Endothelial cell of umbilical vein (primary cell): ENCODE measurements at regions not wholly inside any gene's neighbourhood (a gene's known extent, or its start where the extent isn't known, plus 50 kb on each side); places are given as distances from the start of the nearest gene placed in this dataset.
A peak's percentile ranks its signal among the peaks of the same experiment; 100 is the strongest.

Source experiments
- BruUV-seq: library from RNA; stranded (reverse); fragments of 400-500 nt; replicated peaks from 2 replicates; lab custom pipeline; 2021; lab: Mats Ljungman, UMichigan
- CTCF ChIA-PET: fragments of 300-600, 350-600 bp; sonication (Branson Sonifier 250); formaldehyde crosslinking; loops from one replicate; lab custom pipeline; 2021; ENCODE audit warnings: antibody characterized with exemption, inconsistent platforms; lab: Charles Lee
- POLR2A ChIA-PET: fragments of 300-600, 350-600 bp; sonication (Branson Sonifier 250); formaldehyde crosslinking; loops from one replicate; lab custom pipeline; 2021; ENCODE audit warnings: antibody characterized with exemption, inconsistent platforms; lab: Charles Lee
- DNase-seq: peaks from one replicate; pipeline ENCODE4 v3.0.0-alpha.2; 2011; ENCODE audit warnings: low read depth, low spot score
- FAIRE-seq: peaks from 2 replicates; lab custom pipeline; 2011; peaks lifted over from hg19 to GRCh38; lab: Jason Lieb, UNC
- H2AFZ ChIP-seq: 2 replicates; pipeline ENCODE4 v1.6.0; 2012; ENCODE audit warnings: low read depth, low read length, control low read depth, inconsistent platforms
- H3K27ac ChIP-seq: 2 replicates; pipeline ENCODE4 v1.5.1; 2011; ENCODE audit warnings: low read depth, mild to moderate bottlenecking, control low read depth, low read length, moderate library complexity; ENCODE audit not compliant: insufficient read depth
- H3K27me3 ChIP-seq, 2 experiments: 2 replicates each; pipeline versions ENCODE4 v1.6.0 to v1.6.1; 2011; ENCODE audit warnings: low read length in 2 of 2, mixed read lengths in 1 of 2; ENCODE audit not compliant: control insufficient read depth in 2 of 2, insufficient read depth in 2 of 2
- H3K36me3 ChIP-seq, 2 experiments: 2 replicates in 1 of 2; 3 replicates in 1 of 2; pipeline ENCODE4 v1.5.1; 2011; ENCODE audit warnings: low read length in 2 of 2, mild to moderate bottlenecking in 1 of 2, moderate library complexity in 1 of 2; ENCODE audit not compliant: control insufficient read depth in 2 of 2, insufficient read depth in 2 of 2; ENCODE audit errors: extremely low read depth in 1 of 2
- H3K4me1 ChIP-seq: 3 replicates; pipeline ENCODE4 v1.5.1; 2011; ENCODE audit warnings: mild to moderate bottlenecking, low read length; ENCODE audit not compliant: control insufficient read depth, insufficient read depth; ENCODE audit errors: extremely low read depth
- H3K4me2 ChIP-seq: 2 replicates; pipeline ENCODE4 v1.6.1; 2011; ENCODE audit warnings: low read length, control low read depth, mixed read lengths; ENCODE audit not compliant: insufficient read depth
- H3K4me3 ChIP-seq, 3 experiments: fragments of 200-600 bp in 1 of 3; sonication (generic), shearing (Covaris generic) in 1 of 3; replicated peaks in 1 of 3; 2 replicates each; pipeline ENCODE4 v1.5.1; 2011 to 2016; ENCODE audit warnings: control low read depth in 3 of 3, low read length in 3 of 3, mild to moderate bottlenecking in 2 of 3, inconsistent platforms in 1 of 3, low read depth in 1 of 3, moderate library complexity in 1 of 3; ENCODE audit not compliant: insufficient read depth in 1 of 3
- H3K79me2 ChIP-seq: 2 replicates; pipeline ENCODE4 v1.6.0; 2012; ENCODE audit warnings: low read length, inconsistent platforms; ENCODE audit not compliant: control insufficient read depth, insufficient read depth
- H3K9ac ChIP-seq: replicated peaks from 2 replicates; pipeline ENCODE3; 2011; ENCODE audit warnings: low read length, control low read depth; ENCODE audit not compliant: insufficient read depth; ENCODE audit errors: extremely low read depth
- H3K9me1 ChIP-seq: replicated peaks from 3 replicates; pipeline ENCODE4 v1.6.0; 2011; ENCODE audit warnings: mild to moderate bottlenecking, low read length; ENCODE audit not compliant: control insufficient read depth, insufficient read depth; ENCODE audit errors: extremely low read depth
- H3K9me3 ChIP-seq: replicated peaks from 2 replicates; pipeline ENCODE4 v1.5.1; 2012; ENCODE audit warnings: low read length, inconsistent platforms; ENCODE audit not compliant: control insufficient read depth, insufficient read depth
- H4K20me1 ChIP-seq: replicated peaks from 2 replicates; pipeline ENCODE3; 2011; ENCODE audit warnings: mild to moderate bottlenecking, low read length; ENCODE audit not compliant: control insufficient read depth, insufficient read depth; ENCODE audit errors: extremely low read depth
- EZH2 ChIP-seq: IDR thresholded peaks from 2 replicates; pipeline ENCODE4 v1.6.1; 2012; ENCODE audit warnings: borderline replicate concordance, low read depth, mild to moderate bottlenecking, moderate library complexity, low read length, inconsistent platforms; ENCODE audit not compliant: severe bottlenecking
- FOS ChIP-seq: IDR thresholded peaks from 2 replicates; pipeline ENCODE4 v1.6.1; 2011; ENCODE audit warnings: mild to moderate bottlenecking, low read length, moderate library complexity, borderline replicate concordance; ENCODE audit not compliant: insufficient read depth
- GATA2 ChIP-seq: IDR thresholded peaks from 2 replicates; pipeline ENCODE4 v1.7.0; 2011; ENCODE audit warnings: low read depth, mild to moderate bottlenecking, moderate library complexity, mixed read lengths, low read length; ENCODE audit not compliant: insufficient read length, insufficient read depth
- JUN ChIP-seq: IDR thresholded peaks from 2 replicates; pipeline ENCODE4 v1.6.1; 2011; ENCODE audit warnings: borderline replicate concordance, low read depth; ENCODE audit not compliant: insufficient read length, insufficient read depth
- MYC ChIP-seq: IDR thresholded peaks from one replicate; pipeline ENCODE4 v1.6.1; 2011; ENCODE audit warnings: mild to moderate bottlenecking, low read depth, low read length
- POLR2A ChIP-seq: IDR thresholded peaks from 2 replicates; pipeline ENCODE4 v1.6.1; 2012; ENCODE audit warnings: low read depth, mild to moderate bottlenecking, control low read depth, low read length
- POLR2AphosphoS5 ChIP-seq: IDR thresholded peaks from 2 replicates; pipeline ENCODE4 v1.6.1; 2012; ENCODE audit warnings: low read depth, mild to moderate bottlenecking, control low read depth, low read length, moderate library complexity; ENCODE audit not compliant: insufficient read depth
- dilution Hi-C: fragments of 300-500 bp; cut with MboI; formaldehyde crosslinking; loops from one replicate; pipeline ENCODE4 v1.15.0; 2019; ENCODE audit warnings: low sequenced_read_pairs; ENCODE audit not compliant: extremely low pct_ligation_motif_present
- intact Hi-C: fragments of 100-400 bp; cut with micrococcal nuclease; formaldehyde crosslinking; loops from one replicate; pipeline ENCODE4 v1.10.0; 2022
- TF ChIP-seq, protein P1 (sequence below), 2 donors: IDR thresholded peaks; 1 replicate in 1 of 2; 2 replicates in 1 of 2; pipeline ENCODE4 v1.5.1; 2011; ENCODE audit warnings: low read length in 2 of 2, mild to moderate bottlenecking in 2 of 2, moderate library complexity in 2 of 2, control low read depth in 1 of 2, inconsistent platforms in 1 of 2, low read depth in 1 of 2; ENCODE audit not compliant: insufficient read depth in 1 of 2; ENCODE audit errors: extremely low read depth in 1 of 2
- TF ChIP-seq, protein P2 (sequence below): IDR thresholded peaks from 2 replicates; pipeline ENCODE4 v1.6.1; 2011; ENCODE audit not compliant: insufficient read depth, insufficient read length

DNA sequence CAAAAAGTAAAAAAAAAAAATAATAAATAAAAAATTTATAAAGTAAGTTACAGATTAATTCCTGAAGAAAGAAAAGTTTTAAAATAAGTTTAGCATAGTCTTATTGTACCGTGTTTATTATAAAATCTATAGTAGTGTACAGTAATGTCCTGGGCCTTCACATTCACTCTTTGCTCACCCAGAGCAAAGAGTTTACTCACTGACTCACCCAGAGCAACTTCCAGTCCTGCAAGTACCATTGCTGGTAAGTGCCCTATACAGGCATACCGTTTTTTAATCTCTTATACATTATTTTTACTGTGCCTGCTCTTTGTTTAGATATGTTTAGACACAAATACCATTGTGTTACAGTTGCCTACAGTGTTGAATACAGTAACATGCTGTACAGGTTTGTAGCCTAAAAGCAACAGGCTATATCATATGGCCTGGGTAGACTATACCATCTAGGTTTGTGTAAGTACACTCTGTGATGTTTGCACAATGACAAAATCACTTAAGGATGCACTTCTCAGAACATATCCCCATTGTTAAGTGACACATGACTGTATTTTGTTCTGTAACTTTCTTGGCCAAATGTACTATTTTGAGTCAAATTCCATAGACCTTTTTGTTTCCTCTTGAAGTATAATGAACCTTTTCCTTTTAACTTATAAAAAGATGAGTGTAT lies 199.0 kb upstream of the NUDT6 start:
- Histone ChIP-seq H3K4me1 (peaks cover 22% of the 10 kb centered on the region), H3K27me3 (no peaks in the 10 kb centered on the region), H3K36me3 (no peaks in the 10 kb centered on the region), H3K9me1 (no peaks in the 10 kb centered on the region), H3K27ac (peak overlapping the region; percentile 53), H3K4me2 (peak overlapping the region; percentile 39), H2AFZ (peak overlapping the region; percentile 64), H3K79me2 (no peaks in the 10 kb centered on the region), H4K20me1 (no peaks in the 10 kb centered on the region), H3K9ac (peak overlapping the region; percentile 9), H3K4me3 (no peak overlapping the region), H3K9me3 (no peaks in the 10 kb centered on the region)
- dilution Hi-C loops: no loop called here
- ChIA-PET CTCF (no interaction called here), POLR2A (no interaction called here)
- intact Hi-C loops: loop anchor here (10.0 kb wide), 1 partner anchor 653 kb away; no protein-coding TSS in a partner anchor
- BruUV-seq: no TSS peak
- peak; percentile 50 for DNase-seq
- FAIRE-seq: peak; percentile 53
- TF ChIP-seq, protein P1, sequence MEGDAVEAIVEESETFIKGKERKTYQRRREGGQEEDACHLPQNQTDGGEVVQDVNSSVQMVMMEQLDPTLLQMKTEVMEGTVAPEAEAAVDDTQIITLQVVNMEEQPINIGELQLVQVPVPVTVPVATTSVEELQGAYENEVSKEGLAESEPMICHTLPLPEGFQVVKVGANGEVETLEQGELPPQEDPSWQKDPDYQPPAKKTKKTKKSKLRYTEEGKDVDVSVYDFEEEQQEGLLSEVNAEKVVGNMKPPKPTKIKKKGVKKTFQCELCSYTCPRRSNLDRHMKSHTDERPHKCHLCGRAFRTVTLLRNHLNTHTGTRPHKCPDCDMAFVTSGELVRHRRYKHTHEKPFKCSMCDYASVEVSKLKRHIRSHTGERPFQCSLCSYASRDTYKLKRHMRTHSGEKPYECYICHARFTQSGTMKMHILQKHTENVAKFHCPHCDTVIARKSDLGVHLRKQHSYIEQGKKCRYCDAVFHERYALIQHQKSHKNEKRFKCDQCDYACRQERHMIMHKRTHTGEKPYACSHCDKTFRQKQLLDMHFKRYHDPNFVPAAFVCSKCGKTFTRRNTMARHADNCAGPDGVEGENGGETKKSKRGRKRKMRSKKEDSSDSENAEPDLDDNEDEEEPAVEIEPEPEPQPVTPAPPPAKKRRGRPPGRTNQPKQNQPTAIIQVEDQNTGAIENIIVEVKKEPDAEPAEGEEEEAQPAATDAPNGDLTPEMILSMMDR (IDR thresholded peaks at IDR 0.05; ENCODE audit: extremely low read depth in 1 of 2, insufficient read depth in 1 of 2, low read depth in 1 of 2, low read length in 2 of 2): no peak
- TF ChIP-seq EZH2 (no peak), FOS (peak; percentile 43)

DNA sequence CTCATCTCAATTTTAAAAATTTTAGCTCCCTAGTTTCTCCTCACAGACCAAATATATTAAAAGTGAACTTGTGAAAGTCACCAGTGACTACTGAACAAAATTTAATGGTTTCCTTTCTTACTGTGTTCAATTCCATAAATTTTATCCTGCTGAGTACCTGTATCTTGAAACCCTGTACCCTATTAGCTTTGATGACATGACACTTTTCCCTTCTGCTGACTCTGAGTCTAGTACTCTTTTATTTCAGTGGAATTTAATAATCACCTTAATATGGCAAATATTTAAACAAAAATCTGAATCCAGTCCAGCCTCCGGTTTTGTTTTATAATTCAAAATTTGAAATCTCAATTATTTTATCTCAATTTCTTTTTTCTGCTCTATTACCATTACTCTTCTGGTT lies 203.1 kb upstream of the NUDT6 start:
- Histone ChIP-seq H3K27me3 (no peaks in the 10 kb centered on the region), H3K9ac (no peak overlapping the region), H3K36me3 (no peaks in the 10 kb centered on the region), H3K27ac (no peak overlapping the region), H2AFZ (no peak overlapping the region), H3K9me1 (no peaks in the 10 kb centered on the region), H3K9me3 (no peaks in the 10 kb centered on the region), H4K20me1 (no peaks in the 10 kb centered on the region), H3K4me2 (no peak overlapping the region), H3K4me3 (no peak overlapping the region), H3K4me1 (peaks cover 37% of the 10 kb centered on the region), H3K79me2 (no peaks in the 10 kb centered on the region)
- intact Hi-C loops (loop anchor here (5.0 to 10.0 kb wide), 2 partner anchors 437 to 649 kb away; no protein-coding TSS in a partner anchor), dilution Hi-C loops (no loop called here)
- ChIA-PET CTCF (interaction anchor here (0.6 to 2.0 kb wide), 9 partner anchors 9 to 1197 kb away, joined by 3 to 15 read pairs (median 4); partner anchors contain the start of gene SPRY1), POLR2A (no interaction called here)
- no TSS peak for BruUV-seq
- FAIRE-seq (no peak), DNase-seq (no peak)
- TF ChIP-seq MYC (no peak), JUN (no peak), FOS (no peak), POLR2AphosphoS5 (no peak), EZH2 (no peak), POLR2A (no peak), GATA2 (no peak)
- TF ChIP-seq, protein P1 (IDR thresholded peaks at IDR 0.05; ENCODE audit: extremely low read depth in 1 of 2, insufficient read depth in 1 of 2, low read depth in 1 of 2, low read length in 2 of 2): no peak
- TF ChIP-seq, protein P2, sequence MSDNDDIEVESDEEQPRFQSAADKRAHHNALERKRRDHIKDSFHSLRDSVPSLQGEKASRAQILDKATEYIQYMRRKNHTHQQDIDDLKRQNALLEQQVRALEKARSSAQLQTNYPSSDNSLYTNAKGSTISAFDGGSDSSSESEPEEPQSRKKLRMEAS: no peak
